Epithelial cell of prostate (primary cell): ENCODE measurements at regions not wholly inside any gene's neighbourhood (a gene's known extent, or its start where the extent isn't known, plus 50 kb on each side); places are given as distances from the start of the nearest gene placed in this dataset.

Source experiments
- DNase-seq: peaks from one replicate; pipeline ENCODE4 v3.0.0-alpha.2; 2011; ENCODE audit warnings: low read depth, low spot score
- H3K27ac ChIP-seq: fragments of 450-650 bp; 2 replicates; pipeline ENCODE4 v1.5.1; 2017; ENCODE audit warnings: mild to moderate bottlenecking

- no peak for DNase-seq
- no peak overlapping the region for H3K27ac ChIP-seq
Observed at GRCh38 chr17:71993363-71993762, 127.5 kb upstream of the SOX9 start.

GRCh38 chr17:71995590-71995989 is 125.2 kb upstream of the SOX9 start:
- no peak for DNase-seq

GRCh38 chr17:72004011-72004427 is 116.8 kb upstream of the SOX9 start:
- DNase-seq = no peak
- peak overlapping the region; percentile 50 for H3K27ac ChIP-seq

More at GRCh38 chr17:71995590-71995989, 125.2 kb upstream of the SOX9 start:
- H3K27ac ChIP-seq = peak overlapping the region; percentile 64

- no peak for DNase-seq
- peak overlapping the region; percentile 50 for H3K27ac ChIP-seq
Observed at GRCh38 chr17:72004611-72005331, 116.0 kb upstream of the SOX9 start.

- H3K27ac ChIP-seq = no peak overlapping the region
- DNase-seq = no peak
Observed at GRCh38 chr17:72005332-72006163, 115.3 kb upstream of the SOX9 start.

GRCh38 chr17:72008236-72008876 is 112.5 kb upstream of the SOX9 start:
- H3K27ac ChIP-seq = peak overlapping the region; percentile 33
- no peak for DNase-seq

GRCh38 chr17:72011561-72011960 is 109.3 kb upstream of the SOX9 start:
- no peak for DNase-seq
- H3K27ac ChIP-seq = no peak overlapping the region

- no peak for DNase-seq
- no peak overlapping the region for H3K27ac ChIP-seq
Observed at GRCh38 chr17:72021417-72022041, 99.3 kb upstream of the SOX9 start.

GRCh38 chr17:72022328-72023275 is 98.2 kb upstream of the SOX9 start:
- DNase-seq = no peak
- no peak overlapping the region for H3K27ac ChIP-seq

GRCh38 chr17:72024457-72024856 is 96.4 kb upstream of the SOX9 start:
- DNase-seq = no peak
- H3K27ac ChIP-seq = no peak overlapping the region

GRCh38 chr17:72025113-72025512 is 95.7 kb upstream of the SOX9 start:
- no peak for DNase-seq
- H3K27ac ChIP-seq = no peak overlapping the region

- peak overlapping the region; percentile 41 for H3K27ac ChIP-seq
- DNase-seq = no peak
Observed at GRCh38 chr17:72030067-72030899, 90.5 kb upstream of the SOX9 start.

- H3K27ac ChIP-seq = no peak overlapping the region
- DNase-seq = no peak
Observed at GRCh38 chr17:72031219-72031884, 89.5 kb upstream of the SOX9 start.

GRCh38 chr17:72033334-72033733 is 87.5 kb upstream of the SOX9 start:
- H3K27ac ChIP-seq = no peak overlapping the region

GRCh38 chr17:72034000-72034399 is 86.8 kb upstream of the SOX9 start:
- no peak overlapping the region for H3K27ac ChIP-seq
- no peak for DNase-seq

More at GRCh38 chr17:72033334-72033733, 87.5 kb upstream of the SOX9 start:
- DNase-seq = no peak

GRCh38 chr17:72038427-72038826 is 82.4 kb upstream of the SOX9 start:
- no peak for DNase-seq
- H3K27ac ChIP-seq = no peak overlapping the region

GRCh38 chr17:72039490-72039889 is 81.3 kb upstream of the SOX9 start:
- DNase-seq = no peak
- H3K27ac ChIP-seq = no peak overlapping the region

GRCh38 chr17:72046178-72046577 is 74.6 kb upstream of the SOX9 start:
- DNase-seq = no peak
- no peak overlapping the region for H3K27ac ChIP-seq
